HEK293 (cell line): ENCODE measurements at regions not wholly inside any gene's neighbourhood (a gene's known extent, or its start where the extent isn't known, plus 50 kb on each side); places are given as distances from the start of the nearest gene placed in this dataset.

Source experiments
- CTCF ChIA-PET: fragments of 350-600 bp; formaldehyde crosslinking; extraction: SDS; loops from one replicate; lab custom pipeline; 2021; ENCODE audit warnings: antibody characterized with exemption; lab: Yijun Ruan, JAX
- POLR2A ChIA-PET: fragments of 300-600 bp; formaldehyde crosslinking; extraction: SDS; loops from one replicate; lab custom pipeline; 2020; ENCODE audit warnings: antibody characterized with exemption, inconsistent platforms; lab: Yijun Ruan, JAX
- H3K27ac ChIP-seq: fragments of 200-500 bp; sonication (Bioruptor generic); 2 replicates; pipeline ENCODE4 v1.5.1; 2014; ENCODE audit warnings: low read depth, low read length, control low read depth, inconsistent platforms; ENCODE audit errors: extremely low read depth
- H3K36me3 ChIP-seq, 2 experiments: fragments of 200-500 bp in 1 of 2; sonication (Bioruptor generic) in 1 of 2; 1 replicate in 1 of 2; 2 replicates in 1 of 2; pipeline ENCODE4 v1.5.1; 2014 to 2017; ENCODE audit warnings: inconsistent platforms in 2 of 2, low read length in 2 of 2; ENCODE audit not compliant: control insufficient read depth in 2 of 2, insufficient read depth in 1 of 2
- H3K4me1 ChIP-seq: fragments of 200-500 bp; sonication (Bioruptor generic); 2 replicates; pipeline ENCODE4 v1.5.1; 2014; ENCODE audit warnings: mild to moderate bottlenecking, low read length, inconsistent platforms; ENCODE audit not compliant: control insufficient read depth, insufficient read depth
- H3K4me3 ChIP-seq: 2 replicates; pipeline ENCODE4 v1.5.1; 2011; ENCODE audit warnings: low read depth, mild to moderate bottlenecking, control low read depth, low read length, moderate library complexity
- H3K9me3 ChIP-seq: fragments of 200-500 bp; sonication (Bioruptor generic); 2 replicates; pipeline ENCODE4 v1.5.1; 2014; ENCODE audit warnings: low read depth, low read length, inconsistent platforms; ENCODE audit not compliant: control insufficient read depth, insufficient read depth
- EGR2 ChIP-seq: fragments of 450-650 bp; formaldehyde crosslinking; IDR thresholded peaks from 2 replicates; pipeline ENCODE4 v1.5.1; 2016; ENCODE audit warnings: low read depth, missing biosample characterization, missing genetic modification characterization
- HOXC10 ChIP-seq: sonication (generic); formaldehyde crosslinking; IDR thresholded peaks from 2 replicates; pipeline ENCODE4 v1.8.1; 2023; ENCODE audit warnings: mild to moderate bottlenecking, missing genetic modification reagents
- KLF8 ChIP-seq: fragments of 450-650 bp; formaldehyde crosslinking; IDR thresholded peaks from 2 replicates; pipeline ENCODE4 v1.5.1; 2016; ENCODE audit warnings: missing biosample characterization, missing genetic modification characterization
- MEIS1 ChIP-seq: sonication (generic); formaldehyde crosslinking; IDR thresholded peaks from 2 replicates; pipeline ENCODE4 v1.8.1; 2022; ENCODE audit warnings: missing genetic modification reagents, mild to moderate bottlenecking, borderline replicate concordance
- OSR2 ChIP-seq: fragments of 450-650 bp; formaldehyde crosslinking; IDR thresholded peaks from 2 replicates; pipeline ENCODE4 v1.5.1; 2016; ENCODE audit warnings: missing biosample characterization, missing genetic modification characterization
- PRDM4 ChIP-seq: fragments of 450-650 bp; formaldehyde crosslinking; IDR thresholded peaks from 2 replicates; pipeline ENCODE4 v1.5.1; 2017; ENCODE audit warnings: missing biosample characterization, missing genetic modification characterization
- ZBTB17 ChIP-seq: fragments of 450-650 bp; formaldehyde crosslinking; IDR thresholded peaks from 2 replicates; pipeline ENCODE4 v1.5.1; 2016; ENCODE audit warnings: missing biosample characterization, missing genetic modification characterization
- ZFP41 ChIP-seq: fragments of 450-650 bp; formaldehyde crosslinking; IDR thresholded peaks from 2 replicates; pipeline ENCODE4 v1.5.1; 2016; ENCODE audit warnings: missing biosample characterization, missing genetic modification characterization, borderline replicate concordance
- ZNF138 ChIP-seq: fragments of 450-650 bp; formaldehyde crosslinking; IDR thresholded peaks from 2 replicates; pipeline ENCODE4 v1.5.1; 2016; ENCODE audit warnings: missing biosample characterization, missing genetic modification characterization, borderline replicate concordance
- ZNF202 ChIP-seq: fragments of 450-650 bp; formaldehyde crosslinking; IDR thresholded peaks from 2 replicates; pipeline ENCODE4 v1.5.1; 2016; ENCODE audit warnings: missing biosample characterization, missing genetic modification characterization, borderline replicate concordance
- ZNF311 ChIP-seq: fragments of 450-650 bp; formaldehyde crosslinking; IDR thresholded peaks from 2 replicates; pipeline ENCODE4 v1.5.1; 2017; ENCODE audit warnings: missing biosample characterization, missing genetic modification characterization, borderline replicate concordance
- ZNF398 ChIP-seq: fragments of 450-650 bp; formaldehyde crosslinking; IDR thresholded peaks from 2 replicates; pipeline ENCODE4 v1.5.1; 2017; ENCODE audit warnings: missing biosample characterization, missing genetic modification characterization
- ZNF416 ChIP-seq: fragments of 450-650 bp; formaldehyde crosslinking; IDR thresholded peaks from 2 replicates; pipeline ENCODE4 v1.5.1; 2016; ENCODE audit warnings: missing biosample characterization, missing genetic modification characterization
- ZNF423 ChIP-seq: fragments of 450-650 bp; formaldehyde crosslinking; IDR thresholded peaks from 2 replicates; pipeline ENCODE4 v1.5.1; 2016; ENCODE audit warnings: missing biosample characterization, missing genetic modification characterization
- ZNF501 ChIP-seq: fragments of 450-650 bp; formaldehyde crosslinking; IDR thresholded peaks from 2 replicates; pipeline ENCODE4 v1.5.1; 2016; ENCODE audit warnings: missing biosample characterization, missing genetic modification characterization
- ZNF707 ChIP-seq: fragments of 450-650 bp; formaldehyde crosslinking; IDR thresholded peaks from 2 replicates; pipeline ENCODE4 v1.5.1; 2016; ENCODE audit warnings: missing biosample characterization, missing genetic modification characterization
- ZNF776 ChIP-seq: fragments of 450-650 bp; formaldehyde crosslinking; IDR thresholded peaks from 2 replicates; pipeline ENCODE4 v1.5.0; 2017; ENCODE audit warnings: missing biosample characterization, missing genetic modification characterization, borderline replicate concordance
- ZNF792 ChIP-seq: fragments of 450-650 bp; formaldehyde crosslinking; IDR thresholded peaks from 2 replicates; pipeline ENCODE4 v1.5.1; 2016; ENCODE audit warnings: missing biosample characterization, missing genetic modification characterization
- ZSCAN16 ChIP-seq: fragments of 450-650 bp; formaldehyde crosslinking; IDR thresholded peaks from 2 replicates; pipeline ENCODE4 v1.5.1; 2016; ENCODE audit warnings: missing biosample characterization, missing genetic modification characterization
- TF ChIP-seq, protein P1 (sequence below): fragments of 450-650 bp; formaldehyde crosslinking; IDR thresholded peaks from 2 replicates; pipeline ENCODE4 v1.5.1; 2016; ENCODE audit warnings: missing biosample characterization, missing genetic modification characterization, borderline replicate concordance

DNA sequence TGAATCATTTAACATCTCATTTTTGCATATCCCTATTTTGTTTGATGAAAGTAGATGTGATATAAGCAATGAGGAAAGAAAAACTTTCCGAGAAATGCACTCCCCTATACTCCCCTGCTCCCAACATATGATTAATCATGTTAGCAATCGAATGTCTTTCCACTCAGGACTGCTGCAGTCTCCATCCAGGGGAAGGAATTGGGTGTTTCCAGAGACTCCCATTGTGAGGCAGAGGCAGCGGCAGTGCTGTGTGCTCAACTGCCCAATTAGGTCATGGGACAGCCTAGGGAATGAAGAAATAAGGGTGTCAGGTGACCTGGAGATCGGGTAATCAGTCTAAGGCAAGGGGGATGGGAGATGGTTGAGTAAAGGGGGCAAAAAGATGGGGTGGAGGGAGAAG is 268.6 kb upstream of the MEIS2 start:
- no peak for TF ChIP-seq ZBTB17
- TF ChIP-seq, all 188 proteins: peak for 0

DNA sequence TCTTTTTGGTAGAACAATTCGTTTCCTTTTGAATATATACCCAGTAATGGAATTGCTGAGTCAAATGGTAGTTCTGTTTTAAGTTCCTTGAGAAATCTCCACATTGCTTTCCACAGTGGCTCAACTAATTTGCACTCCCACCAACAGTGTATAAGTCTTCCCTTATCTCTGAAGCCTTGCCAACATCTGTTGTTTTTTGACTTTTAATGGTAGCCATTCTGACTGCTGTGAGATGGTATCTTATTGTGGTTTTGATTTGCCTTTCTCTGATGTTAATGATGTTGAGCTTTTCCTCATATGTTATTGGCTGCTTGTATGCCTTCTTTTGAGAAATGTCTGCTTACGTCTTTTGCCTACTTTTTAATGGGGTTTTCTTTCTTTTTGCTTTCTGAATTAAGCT is 270.6 kb upstream of the MEIS2 start:
- CTCF ChIA-PET, result no interaction called here
- H3K36me3 ChIP-seq, result no peaks in the 10 kb centered on the region
- no peaks in the 10 kb centered on the region for H3K4me1 ChIP-seq
- TF ChIP-seq ZNF138 (tag by site-specific recombination) (no peak), KLF8 (tag by site-specific recombination) (no peak), ZSCAN16 (tag by site-specific recombination) (no peak), PRDM4 (tag by site-specific recombination) (no peak), ZNF423 (tag by site-specific recombination) (no peak), MEIS1 (CRISPR knock-in tag) (no peak), ZNF202 (tag by site-specific recombination) (no peak), ZNF792 (no peak), ZNF398 (no peak), ZNF416 (no peak), OSR2 (tag by site-specific recombination) (no peak), ZNF776 (no peak), HOXC10 (no peak), ZFP41 (tag by site-specific recombination) (no peak), EGR2 (tag by site-specific recombination) (no peak), ZNF707 (tag by site-specific recombination) (no peak), ZNF311 (tag by site-specific recombination) (no peak), ZNF501 (tag by site-specific recombination) (no peak)
- TF ChIP-seq, protein P1, sequence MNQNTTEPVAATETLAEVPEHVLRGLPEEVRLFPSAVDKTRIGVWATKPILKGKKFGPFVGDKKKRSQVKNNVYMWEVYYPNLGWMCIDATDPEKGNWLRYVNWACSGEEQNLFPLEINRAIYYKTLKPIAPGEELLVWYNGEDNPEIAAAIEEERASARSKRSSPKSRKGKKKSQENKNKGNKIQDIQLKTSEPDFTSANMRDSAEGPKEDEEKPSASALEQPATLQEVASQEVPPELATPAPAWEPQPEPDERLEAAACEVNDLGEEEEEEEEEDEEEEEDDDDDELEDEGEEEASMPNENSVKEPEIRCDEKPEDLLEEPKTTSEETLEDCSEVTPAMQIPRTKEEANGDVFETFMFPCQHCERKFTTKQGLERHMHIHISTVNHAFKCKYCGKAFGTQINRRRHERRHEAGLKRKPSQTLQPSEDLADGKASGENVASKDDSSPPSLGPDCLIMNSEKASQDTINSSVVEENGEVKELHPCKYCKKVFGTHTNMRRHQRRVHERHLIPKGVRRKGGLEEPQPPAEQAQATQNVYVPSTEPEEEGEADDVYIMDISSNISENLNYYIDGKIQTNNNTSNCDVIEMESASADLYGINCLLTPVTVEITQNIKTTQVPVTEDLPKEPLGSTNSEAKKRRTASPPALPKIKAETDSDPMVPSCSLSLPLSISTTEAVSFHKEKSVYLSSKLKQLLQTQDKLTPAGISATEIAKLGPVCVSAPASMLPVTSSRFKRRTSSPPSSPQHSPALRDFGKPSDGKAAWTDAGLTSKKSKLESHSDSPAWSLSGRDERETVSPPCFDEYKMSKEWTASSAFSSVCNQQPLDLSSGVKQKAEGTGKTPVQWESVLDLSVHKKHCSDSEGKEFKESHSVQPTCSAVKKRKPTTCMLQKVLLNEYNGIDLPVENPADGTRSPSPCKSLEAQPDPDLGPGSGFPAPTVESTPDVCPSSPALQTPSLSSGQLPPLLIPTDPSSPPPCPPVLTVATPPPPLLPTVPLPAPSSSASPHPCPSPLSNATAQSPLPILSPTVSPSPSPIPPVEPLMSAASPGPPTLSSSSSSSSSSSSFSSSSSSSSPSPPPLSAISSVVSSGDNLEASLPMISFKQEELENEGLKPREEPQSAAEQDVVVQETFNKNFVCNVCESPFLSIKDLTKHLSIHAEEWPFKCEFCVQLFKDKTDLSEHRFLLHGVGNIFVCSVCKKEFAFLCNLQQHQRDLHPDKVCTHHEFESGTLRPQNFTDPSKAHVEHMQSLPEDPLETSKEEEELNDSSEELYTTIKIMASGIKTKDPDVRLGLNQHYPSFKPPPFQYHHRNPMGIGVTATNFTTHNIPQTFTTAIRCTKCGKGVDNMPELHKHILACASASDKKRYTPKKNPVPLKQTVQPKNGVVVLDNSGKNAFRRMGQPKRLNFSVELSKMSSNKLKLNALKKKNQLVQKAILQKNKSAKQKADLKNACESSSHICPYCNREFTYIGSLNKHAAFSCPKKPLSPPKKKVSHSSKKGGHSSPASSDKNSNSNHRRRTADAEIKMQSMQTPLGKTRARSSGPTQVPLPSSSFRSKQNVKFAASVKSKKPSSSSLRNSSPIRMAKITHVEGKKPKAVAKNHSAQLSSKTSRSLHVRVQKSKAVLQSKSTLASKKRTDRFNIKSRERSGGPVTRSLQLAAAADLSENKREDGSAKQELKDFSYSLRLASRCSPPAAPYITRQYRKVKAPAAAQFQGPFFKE (tag by site-specific recombination), result no peak
- POLR2A ChIA-PET, result no interaction called here
- H3K9me3 ChIP-seq, result no peaks in the 10 kb centered on the region
- no peak overlapping the region for H3K4me3 ChIP-seq
- H3K27ac ChIP-seq, result no peak overlapping the region

More for the DNA sequence above, 268.6 kb upstream of the MEIS2 start:
- ChIA-PET CTCF (no interaction called here), POLR2A (no interaction called here)
- Histone ChIP-seq H3K27ac (no peak overlapping the region), H3K36me3 (no peaks in the 10 kb centered on the region), H3K9me3 (no peaks in the 10 kb centered on the region), H3K4me1 (no peaks in the 10 kb centered on the region), H3K4me3 (no peak overlapping the region)
